Keratinocyte (primary cell): ENCODE measurements at regions not wholly inside any gene's neighbourhood (a gene's known extent, or its start where the extent isn't known, plus 50 kb on each side); places are given as distances from the start of the nearest gene placed in this dataset.

Experiments
- EZH2 ChIP-seq: IDR thresholded peaks from one replicate; pipeline ENCODE4 v1.6.1; 2012; ENCODE audit warnings: inconsistent platforms, mild to moderate bottlenecking, low read length, moderate library complexity
- TF ChIP-seq, protein P1 (sequence below), 3 experiments: IDR thresholded peaks in 1 of 3; conservative IDR thresholded peaks in 1 of 3; optimal IDR thresholded peaks in 1 of 3; 2 replicates in 2 of 3; 3 replicates in 1 of 3; pipeline versions ENCODE3 to v1.5.1; 2011; ENCODE audit warnings: low read length in 3 of 3, mild to moderate bottlenecking in 3 of 3, moderate library complexity in 2 of 3, control low read depth in 1 of 3, inconsistent platforms in 1 of 3; ENCODE audit not compliant: insufficient read depth in 2 of 3; ENCODE audit errors: extremely low read depth in 1 of 3

DNA sequence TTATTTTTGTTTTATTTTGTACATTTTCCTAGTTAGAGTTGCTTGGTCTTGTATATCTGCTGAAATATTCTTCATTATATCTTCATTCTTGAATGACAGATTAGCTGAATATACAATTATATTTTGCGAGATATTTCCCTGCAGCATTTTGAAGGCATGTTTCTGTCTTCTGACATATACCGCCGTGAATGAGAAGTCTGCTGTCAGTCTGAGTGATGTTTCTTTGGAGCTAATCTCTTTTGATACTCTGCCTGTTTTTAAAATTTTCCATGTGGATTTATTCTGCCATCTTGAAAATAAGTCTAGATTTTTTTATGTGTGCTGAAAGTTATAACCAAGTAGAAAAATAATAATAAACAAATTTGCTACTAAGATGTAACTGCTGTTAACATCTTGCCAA, 148.5 kb downstream of the MAGEC1 start:
- no peak for TF ChIP-seq EZH2
- TF ChIP-seq, protein P1, sequence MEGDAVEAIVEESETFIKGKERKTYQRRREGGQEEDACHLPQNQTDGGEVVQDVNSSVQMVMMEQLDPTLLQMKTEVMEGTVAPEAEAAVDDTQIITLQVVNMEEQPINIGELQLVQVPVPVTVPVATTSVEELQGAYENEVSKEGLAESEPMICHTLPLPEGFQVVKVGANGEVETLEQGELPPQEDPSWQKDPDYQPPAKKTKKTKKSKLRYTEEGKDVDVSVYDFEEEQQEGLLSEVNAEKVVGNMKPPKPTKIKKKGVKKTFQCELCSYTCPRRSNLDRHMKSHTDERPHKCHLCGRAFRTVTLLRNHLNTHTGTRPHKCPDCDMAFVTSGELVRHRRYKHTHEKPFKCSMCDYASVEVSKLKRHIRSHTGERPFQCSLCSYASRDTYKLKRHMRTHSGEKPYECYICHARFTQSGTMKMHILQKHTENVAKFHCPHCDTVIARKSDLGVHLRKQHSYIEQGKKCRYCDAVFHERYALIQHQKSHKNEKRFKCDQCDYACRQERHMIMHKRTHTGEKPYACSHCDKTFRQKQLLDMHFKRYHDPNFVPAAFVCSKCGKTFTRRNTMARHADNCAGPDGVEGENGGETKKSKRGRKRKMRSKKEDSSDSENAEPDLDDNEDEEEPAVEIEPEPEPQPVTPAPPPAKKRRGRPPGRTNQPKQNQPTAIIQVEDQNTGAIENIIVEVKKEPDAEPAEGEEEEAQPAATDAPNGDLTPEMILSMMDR (optimal IDR thresholded peaks at IDR 0.05 in 1 of 3, IDR thresholded peaks at IDR 0.05 in 1 of 3, conservative IDR thresholded peaks at IDR 0.05 in 1 of 3; ENCODE audit: extremely low read depth in 1 of 3, insufficient read depth in 2 of 3, low read length in 3 of 3), result no peak
